GM10266 (cell line): ENCODE measurements at regions not wholly inside any gene's neighbourhood (a gene's known extent, or its start where the extent isn't known, plus 50 kb on each side); places are given as distances from the start of the nearest gene placed in this dataset.

ENCODE experiments used
- DNase-seq: peaks from one replicate; pipeline ENCODE4 v3.0.0; 2012; ENCODE audit errors: extremely low spot score
- TF ChIP-seq, protein P1 (sequence below): IDR thresholded peaks from 2 replicates; pipeline ENCODE4 v1.5.1; 2012; ENCODE audit warnings: mild to moderate bottlenecking, low read depth; ENCODE audit not compliant: control insufficient read depth, insufficient read depth; ENCODE audit errors: missing control alignments

- DNase-seq = no peak
- TF ChIP-seq, protein P1, sequence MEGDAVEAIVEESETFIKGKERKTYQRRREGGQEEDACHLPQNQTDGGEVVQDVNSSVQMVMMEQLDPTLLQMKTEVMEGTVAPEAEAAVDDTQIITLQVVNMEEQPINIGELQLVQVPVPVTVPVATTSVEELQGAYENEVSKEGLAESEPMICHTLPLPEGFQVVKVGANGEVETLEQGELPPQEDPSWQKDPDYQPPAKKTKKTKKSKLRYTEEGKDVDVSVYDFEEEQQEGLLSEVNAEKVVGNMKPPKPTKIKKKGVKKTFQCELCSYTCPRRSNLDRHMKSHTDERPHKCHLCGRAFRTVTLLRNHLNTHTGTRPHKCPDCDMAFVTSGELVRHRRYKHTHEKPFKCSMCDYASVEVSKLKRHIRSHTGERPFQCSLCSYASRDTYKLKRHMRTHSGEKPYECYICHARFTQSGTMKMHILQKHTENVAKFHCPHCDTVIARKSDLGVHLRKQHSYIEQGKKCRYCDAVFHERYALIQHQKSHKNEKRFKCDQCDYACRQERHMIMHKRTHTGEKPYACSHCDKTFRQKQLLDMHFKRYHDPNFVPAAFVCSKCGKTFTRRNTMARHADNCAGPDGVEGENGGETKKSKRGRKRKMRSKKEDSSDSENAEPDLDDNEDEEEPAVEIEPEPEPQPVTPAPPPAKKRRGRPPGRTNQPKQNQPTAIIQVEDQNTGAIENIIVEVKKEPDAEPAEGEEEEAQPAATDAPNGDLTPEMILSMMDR = no peak
Measured at GRCh38 chr11:95360377-95361075, 129.5 kb upstream of the SESN3 start.

- TF ChIP-seq, protein P1 = no peak
- DNase-seq = no peak
Measured at GRCh38 chr11:95359756-95360155, 128.8 kb upstream of the SESN3 start.

GRCh38 chr11:95359341-95359663, 128.3 kb upstream of the SESN3 start:
- no peak for DNase-seq
- TF ChIP-seq, protein P1 = no peak

GRCh38 chr11:95358511-95359340, 127.7 kb upstream of the SESN3 start:
- DNase-seq = no peak
- TF ChIP-seq, protein P1 = no peak

DNA sequence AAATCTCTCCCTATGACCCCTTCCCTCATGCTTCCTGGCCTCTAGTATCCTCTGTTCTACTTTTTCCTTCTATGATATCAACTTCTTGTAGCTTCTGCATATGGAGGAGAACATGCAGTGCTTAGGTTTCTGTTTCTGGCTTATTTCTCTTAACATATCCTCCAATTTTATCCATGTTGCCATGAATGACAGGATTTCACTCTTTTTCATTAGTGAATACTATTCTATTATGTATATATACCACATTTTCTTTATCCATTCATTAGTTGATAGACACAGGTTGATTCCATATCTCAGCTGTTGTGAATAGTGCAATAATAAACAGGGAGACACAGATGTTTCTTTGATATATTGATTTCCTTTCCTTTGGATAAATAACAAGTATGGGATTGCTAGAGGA, 123.3 kb upstream of the SESN3 start:
- TF ChIP-seq, protein P1 = no peak
- no peak for DNase-seq

DNA sequence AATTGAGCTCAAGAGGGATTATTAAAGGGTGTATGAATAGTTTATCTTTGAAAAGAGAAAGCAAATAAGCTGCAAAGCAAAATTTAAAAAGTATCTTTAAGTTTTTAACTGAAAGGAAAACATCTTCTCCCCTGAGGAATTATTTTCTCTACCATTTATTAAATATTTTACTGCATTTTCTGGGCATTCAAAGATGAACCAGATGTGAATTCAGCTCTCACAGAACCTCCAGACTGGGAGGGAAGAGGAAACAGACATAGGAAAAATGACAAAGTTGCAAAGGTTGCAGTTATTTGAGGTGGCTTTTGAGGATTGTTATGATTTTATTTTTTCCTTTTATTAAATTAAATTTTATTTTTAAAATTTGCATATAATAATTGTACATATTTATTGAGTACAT, 122.7 kb upstream of the SESN3 start:
- TF ChIP-seq, protein P1 = no peak
- no peak for DNase-seq
